SK-N-SH treated with all-trans-retinoic acid at 6 μM for 48 hours (cell line): ENCODE measurements at regions not wholly inside any gene's neighbourhood (a gene's known extent, or its start where the extent isn't known, plus 50 kb on each side); places are given as distances from the start of the nearest gene placed in this dataset.
A peak's percentile ranks its signal among the peaks of the same experiment; 100 is the strongest.

Experiments used
- ATAC-seq: fragments of 200-7000 bp; cut with Tn5 transposase; 3 replicates; pipeline ENCODE4 v1.9.1; 2020; ENCODE audit warnings: mild to moderate bottlenecking, moderate library complexity
- ARNTL ChIP-seq: fragments of 450-650 bp; formaldehyde crosslinking; IDR thresholded peaks from 2 replicates; pipeline ENCODE4 v1.5.0; 2020; ENCODE audit warnings: low read depth, mild to moderate bottlenecking, moderate library complexity, borderline replicate concordance
- BACH2 ChIP-seq: fragments of 250-450 bp; sonication (Bioruptor Pico); IDR thresholded peaks from 2 replicates; pipeline ENCODE4 v1.9.0; 2021; ENCODE audit warnings: mild to moderate bottlenecking, borderline replicate concordance
- CSDC2 ChIP-seq: fragments of 250-450 bp; sonication (Bioruptor Pico); IDR thresholded peaks from 2 replicates; pipeline ENCODE4 v1.5.0; 2020; ENCODE audit warnings: mild to moderate bottlenecking, moderate library complexity
- ESRRG ChIP-seq: fragments of 250-450 bp; sonication (Bioruptor Pico); IDR thresholded peaks from 2 replicates; pipeline ENCODE4 v1.6.1; 2021; ENCODE audit warnings: mild to moderate bottlenecking
- GLIS3 ChIP-seq: fragments of 250-450 bp; sonication (Bioruptor Pico); IDR thresholded peaks from 2 replicates; pipeline ENCODE4 v1.5.0; 2020; ENCODE audit warnings: mild to moderate bottlenecking, moderate library complexity
- ISL1 ChIP-seq: fragments of 250-450 bp; sonication (Bioruptor Pico); IDR thresholded peaks from 2 replicates; pipeline ENCODE4 v2.1.2; 2022; ENCODE audit warnings: mild to moderate bottlenecking, moderate library complexity
- OSR1 ChIP-seq: fragments of 250-450 bp; sonication (Bioruptor Pico); IDR thresholded peaks from 2 replicates; pipeline ENCODE4 v1.8.0; 2022; ENCODE audit warnings: moderate library complexity, mild to moderate bottlenecking, inconsistent platforms
- PPARA ChIP-seq: fragments of 250-450 bp; sonication (Bioruptor Pico); IDR thresholded peaks from 2 replicates; pipeline ENCODE4 v1.5.0; 2020; ENCODE audit warnings: mild to moderate bottlenecking, borderline replicate concordance
- SNAI2 ChIP-seq: fragments of 250-450 bp; sonication (Bioruptor Pico); IDR thresholded peaks from 2 replicates; pipeline ENCODE4 v1.5.0; 2020; ENCODE audit warnings: mild to moderate bottlenecking, moderate library complexity
- TCF4 ChIP-seq: fragments of 250-450 bp; sonication (Bioruptor Pico); IDR thresholded peaks from 2 replicates; pipeline ENCODE4 v1.8.0; 2021; ENCODE audit warnings: mild to moderate bottlenecking, moderate library complexity, borderline replicate concordance
- TOX ChIP-seq: fragments of 250-450 bp; sonication (Bioruptor Pico); IDR thresholded peaks from 2 replicates; pipeline ENCODE4 v1.8.0; 2021; ENCODE audit warnings: mild to moderate bottlenecking, moderate library complexity, borderline replicate concordance
- ZC3H10 ChIP-seq: fragments of 250-450 bp; sonication (Bioruptor Pico); IDR thresholded peaks from 2 replicates; pipeline ENCODE4 v1.5.1; 2021; ENCODE audit warnings: mild to moderate bottlenecking, moderate library complexity
- ZFP3 ChIP-seq: fragments of 250-450 bp; sonication (Bioruptor Pico); IDR thresholded peaks from 2 replicates; pipeline ENCODE4 v1.5.0; 2020; ENCODE audit warnings: mild to moderate bottlenecking, moderate library complexity
- ZFP30 ChIP-seq: fragments of 450-650 bp; formaldehyde crosslinking; IDR thresholded peaks from 2 replicates; pipeline ENCODE4 v1.5.0; 2022; ENCODE audit warnings: mild to moderate bottlenecking, moderate library complexity
- ZNF70 ChIP-seq: fragments of 450-650 bp; formaldehyde crosslinking; IDR thresholded peaks from 2 replicates; pipeline ENCODE4 v1.5.0; 2020; ENCODE audit warnings: mild to moderate bottlenecking, moderate library complexity
- ZNF8 ChIP-seq: fragments of 450-650 bp; formaldehyde crosslinking; IDR thresholded peaks from 2 replicates; pipeline ENCODE4 v1.5.0; 2020; ENCODE audit warnings: mild to moderate bottlenecking, moderate library complexity
- TF ChIP-seq, protein P1 (sequence below): fragments of 250-450 bp; sonication (Bioruptor Pico); IDR thresholded peaks from 2 replicates; pipeline ENCODE4 v1.5.1; 2021; ENCODE audit warnings: mild to moderate bottlenecking, moderate library complexity
- TF ChIP-seq, protein P2 (sequence below): fragments of 250-450 bp; sonication (Bioruptor Pico); IDR thresholded peaks from 2 replicates; pipeline ENCODE4 v1.5.0; 2020; ENCODE audit warnings: mild to moderate bottlenecking, moderate library complexity
- TF ChIP-seq, protein P3 (sequence below): fragments of 250-450 bp; sonication (Bioruptor Pico); IDR thresholded peaks from 2 replicates; pipeline ENCODE4 v1.5.1; 2020; ENCODE audit warnings: low read depth, mild to moderate bottlenecking, moderate library complexity
- TF ChIP-seq, protein P4 (sequence below): fragments of 250-450 bp; sonication (Bioruptor Pico); IDR thresholded peaks from 2 replicates; pipeline ENCODE4 v1.8.0; 2020; ENCODE audit warnings: mild to moderate bottlenecking, moderate library complexity, borderline replicate concordance

DNA sequence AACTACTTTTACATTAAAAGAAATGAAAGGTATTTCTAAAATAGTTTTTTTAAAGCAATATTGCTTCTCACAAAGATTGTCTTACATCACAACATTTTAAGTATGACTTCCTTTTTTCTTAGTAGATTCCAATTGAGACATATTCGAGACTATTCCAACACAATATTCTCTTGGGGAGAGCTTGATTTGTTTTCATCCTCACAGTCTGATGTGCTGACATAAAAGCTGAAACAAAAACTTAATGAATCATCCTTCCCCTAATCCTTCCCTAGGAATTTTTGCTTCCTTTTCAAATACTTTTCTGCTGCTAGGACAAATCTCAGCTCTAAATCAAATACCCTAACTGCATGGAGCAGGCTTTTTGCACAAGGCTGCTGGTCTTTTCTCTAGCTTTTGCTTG lies 245.8 kb upstream of the MAP3K1 start:
- no peak; the same call in 2 of the 3 replicates for ATAC-seq
- TF ChIP-seq ISL1 (CRISPR knock-in tag) = no peak
- TF ChIP-seq BACH2 (CRISPR knock-in tag) = no peak
- no peak for TF ChIP-seq CSDC2 (CRISPR knock-in tag)
- TF ChIP-seq, protein P1, sequence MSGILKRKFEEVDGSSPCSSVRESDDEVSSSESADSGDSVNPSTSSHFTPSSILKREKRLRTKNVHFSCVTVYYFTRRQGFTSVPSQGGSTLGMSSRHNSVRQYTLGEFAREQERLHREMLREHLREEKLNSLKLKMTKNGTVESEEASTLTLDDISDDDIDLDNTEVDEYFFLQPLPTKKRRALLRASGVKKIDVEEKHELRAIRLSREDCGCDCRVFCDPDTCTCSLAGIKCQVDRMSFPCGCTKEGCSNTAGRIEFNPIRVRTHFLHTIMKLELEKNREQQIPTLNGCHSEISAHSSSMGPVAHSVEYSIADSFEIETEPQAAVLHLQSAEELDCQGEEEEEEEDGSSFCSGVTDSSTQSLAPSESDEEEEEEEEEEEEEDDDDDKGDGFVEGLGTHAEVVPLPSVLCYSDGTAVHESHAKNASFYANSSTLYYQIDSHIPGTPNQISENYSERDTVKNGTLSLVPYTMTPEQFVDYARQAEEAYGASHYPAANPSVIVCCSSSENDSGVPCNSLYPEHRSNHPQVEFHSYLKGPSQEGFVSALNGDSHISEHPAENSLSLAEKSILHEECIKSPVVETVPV = no peak
- no peak for TF ChIP-seq PPARA (CRISPR knock-in tag)
- no peak for TF ChIP-seq ZNF70
- TF ChIP-seq ZFP30 = no peak
- TF ChIP-seq SNAI2 (CRISPR knock-in tag) = no peak
- TF ChIP-seq, protein P2, sequence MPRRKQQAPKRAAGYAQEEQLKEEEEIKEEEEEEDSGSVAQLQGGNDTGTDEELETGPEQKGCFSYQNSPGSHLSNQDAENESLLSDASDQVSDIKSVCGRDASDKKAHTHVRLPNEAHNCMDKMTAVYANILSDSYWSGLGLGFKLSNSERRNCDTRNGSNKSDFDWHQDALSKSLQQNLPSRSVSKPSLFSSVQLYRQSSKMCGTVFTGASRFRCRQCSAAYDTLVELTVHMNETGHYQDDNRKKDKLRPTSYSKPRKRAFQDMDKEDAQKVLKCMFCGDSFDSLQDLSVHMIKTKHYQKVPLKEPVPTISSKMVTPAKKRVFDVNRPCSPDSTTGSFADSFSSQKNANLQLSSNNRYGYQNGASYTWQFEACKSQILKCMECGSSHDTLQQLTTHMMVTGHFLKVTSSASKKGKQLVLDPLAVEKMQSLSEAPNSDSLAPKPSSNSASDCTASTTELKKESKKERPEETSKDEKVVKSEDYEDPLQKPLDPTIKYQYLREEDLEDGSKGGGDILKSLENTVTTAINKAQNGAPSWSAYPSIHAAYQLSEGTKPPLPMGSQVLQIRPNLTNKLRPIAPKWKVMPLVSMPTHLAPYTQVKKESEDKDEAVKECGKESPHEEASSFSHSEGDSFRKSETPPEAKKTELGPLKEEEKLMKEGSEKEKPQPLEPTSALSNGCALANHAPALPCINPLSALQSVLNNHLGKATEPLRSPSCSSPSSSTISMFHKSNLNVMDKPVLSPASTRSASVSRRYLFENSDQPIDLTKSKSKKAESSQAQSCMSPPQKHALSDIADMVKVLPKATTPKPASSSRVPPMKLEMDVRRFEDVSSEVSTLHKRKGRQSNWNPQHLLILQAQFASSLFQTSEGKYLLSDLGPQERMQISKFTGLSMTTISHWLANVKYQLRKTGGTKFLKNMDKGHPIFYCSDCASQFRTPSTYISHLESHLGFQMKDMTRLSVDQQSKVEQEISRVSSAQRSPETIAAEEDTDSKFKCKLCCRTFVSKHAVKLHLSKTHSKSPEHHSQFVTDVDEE = no peak
- TF ChIP-seq ESRRG (CRISPR knock-in tag) = no peak
- no peak for TF ChIP-seq ZNF8 (CRISPR knock-in tag)
- no peak for TF ChIP-seq OSR1
- TF ChIP-seq, protein P3, sequence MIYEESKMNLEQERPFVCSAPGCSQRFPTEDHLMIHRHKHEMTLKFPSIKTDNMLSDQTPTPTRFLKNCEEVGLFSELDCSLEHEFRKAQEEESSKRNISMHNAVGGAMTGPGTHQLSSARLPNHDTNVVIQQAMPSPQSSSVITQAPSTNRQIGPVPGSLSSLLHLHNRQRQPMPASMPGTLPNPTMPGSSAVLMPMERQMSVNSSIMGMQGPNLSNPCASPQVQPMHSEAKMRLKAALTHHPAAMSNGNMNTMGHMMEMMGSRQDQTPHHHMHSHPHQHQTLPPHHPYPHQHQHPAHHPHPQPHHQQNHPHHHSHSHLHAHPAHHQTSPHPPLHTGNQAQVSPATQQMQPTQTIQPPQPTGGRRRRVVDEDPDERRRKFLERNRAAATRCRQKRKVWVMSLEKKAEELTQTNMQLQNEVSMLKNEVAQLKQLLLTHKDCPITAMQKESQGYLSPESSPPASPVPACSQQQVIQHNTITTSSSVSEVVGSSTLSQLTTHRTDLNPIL = no peak
- TF ChIP-seq TOX = no peak
- no peak for TF ChIP-seq ARNTL (CRISPR knock-in tag)
- TF ChIP-seq ZC3H10 (CRISPR knock-in tag) = no peak
- TF ChIP-seq, all 23 proteins: peak for 0

DNA sequence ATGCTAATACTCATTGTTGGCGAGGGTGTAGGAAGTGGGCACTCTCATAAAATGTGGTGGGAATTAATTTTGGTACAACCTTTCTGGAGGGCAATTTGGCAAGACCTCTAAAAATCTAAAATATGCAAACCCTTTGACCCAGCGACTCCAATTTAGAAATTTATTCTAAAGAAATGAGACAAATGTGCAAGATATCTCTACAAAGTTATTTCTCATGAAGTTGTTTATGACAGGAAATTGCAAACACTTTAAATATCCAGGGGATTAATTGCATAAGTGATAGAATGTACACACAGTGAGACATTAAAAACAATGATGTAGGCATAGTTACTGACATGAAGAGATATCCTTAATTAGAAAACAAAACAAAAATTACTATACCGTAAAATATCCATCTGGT lies 246.3 kb upstream of the MAP3K1 start:
- TF ChIP-seq ISL1 (CRISPR knock-in tag) = peak; percentile 33; the same call in 1 of the 2 replicates
- no peak for TF ChIP-seq ZFP3
- no peak for TF ChIP-seq ARNTL (CRISPR knock-in tag)
- no peak for TF ChIP-seq TOX
- TF ChIP-seq ZNF70 = no peak
- no peak for TF ChIP-seq BACH2 (CRISPR knock-in tag)
- TF ChIP-seq, protein P1 = no peak
- TF ChIP-seq, all 23 proteins: peak for 1

DNA sequence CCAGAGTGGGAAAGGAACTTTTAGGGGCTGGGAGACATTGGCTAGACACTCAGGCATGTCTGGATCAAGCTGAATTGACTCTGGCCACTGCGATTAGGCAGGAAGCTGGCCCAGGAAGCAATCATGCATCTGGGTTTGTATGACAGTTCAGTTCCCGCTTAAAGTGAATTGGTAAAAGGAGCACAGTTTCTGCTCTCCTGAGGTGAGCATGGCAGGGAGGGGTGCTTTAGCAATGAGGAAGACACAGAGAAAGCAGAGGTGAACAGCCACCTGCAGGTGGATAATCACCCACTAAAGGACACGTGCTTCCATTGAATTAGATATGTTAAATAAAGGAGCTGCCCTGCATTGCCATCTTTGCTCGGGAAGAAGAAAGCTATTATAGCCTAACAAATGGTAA lies 248.1 kb upstream of the MAP3K1 start:
- TF ChIP-seq TOX (no peak), ISL1 (CRISPR knock-in tag) (no peak), GLIS3 (CRISPR knock-in tag) (no peak), ARNTL (CRISPR knock-in tag) (no peak)
- TF ChIP-seq, protein P3 = no peak
- no peak for ATAC-seq

More for the DNA sequence above, 246.3 kb upstream of the MAP3K1 start:
- no peak for ATAC-seq

DNA sequence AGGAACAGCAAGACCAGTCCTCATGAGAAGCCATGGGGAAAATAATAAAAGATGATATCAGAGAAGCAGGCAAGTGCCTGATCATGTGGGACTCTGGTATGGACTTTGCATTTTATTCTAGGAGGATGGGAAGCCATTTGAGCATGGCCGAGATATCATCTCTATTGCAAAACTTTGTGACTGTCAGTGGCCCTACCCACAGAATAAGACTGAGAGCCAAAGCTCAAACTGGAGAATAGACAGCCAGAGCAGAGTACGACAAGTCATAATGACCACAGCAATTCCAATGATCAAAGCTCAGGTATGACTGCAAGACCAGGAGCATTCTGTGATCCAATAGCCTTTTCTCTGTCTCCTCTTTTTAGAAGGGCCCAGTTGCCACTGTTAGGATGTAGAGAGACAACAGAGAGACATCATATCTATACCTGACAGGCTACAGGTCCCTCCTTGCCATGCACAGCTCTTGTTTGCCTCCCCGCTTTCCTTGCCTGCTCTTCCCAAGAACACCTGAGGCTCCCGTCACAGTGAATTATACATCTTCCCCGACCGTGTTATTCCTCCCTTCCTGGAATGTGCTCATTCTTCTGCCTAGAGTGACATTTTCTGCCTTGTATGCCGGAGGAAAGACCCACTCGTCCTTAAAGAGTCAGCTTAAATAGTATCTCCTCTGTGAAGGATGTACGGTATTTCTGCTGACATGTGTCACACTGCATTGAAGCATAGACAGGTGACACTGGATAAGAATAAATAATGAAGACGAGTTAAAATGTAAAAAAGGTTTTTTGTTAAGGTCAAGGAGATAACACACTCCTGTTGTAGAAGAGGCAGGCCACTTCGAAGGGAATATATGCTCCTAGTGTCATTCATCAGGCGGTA lies 248.7 kb upstream of the MAP3K1 start:
- no peak for ATAC-seq
- TF ChIP-seq ISL1 (CRISPR knock-in tag) (no peak), ZFP3 (no peak), TCF4 (CRISPR knock-in tag) (no peak), ESRRG (CRISPR knock-in tag) (no peak), ZFP30 (no peak), ARNTL (CRISPR knock-in tag) (no peak)
- TF ChIP-seq, protein P2 = no peak
- TF ChIP-seq, protein P4, sequence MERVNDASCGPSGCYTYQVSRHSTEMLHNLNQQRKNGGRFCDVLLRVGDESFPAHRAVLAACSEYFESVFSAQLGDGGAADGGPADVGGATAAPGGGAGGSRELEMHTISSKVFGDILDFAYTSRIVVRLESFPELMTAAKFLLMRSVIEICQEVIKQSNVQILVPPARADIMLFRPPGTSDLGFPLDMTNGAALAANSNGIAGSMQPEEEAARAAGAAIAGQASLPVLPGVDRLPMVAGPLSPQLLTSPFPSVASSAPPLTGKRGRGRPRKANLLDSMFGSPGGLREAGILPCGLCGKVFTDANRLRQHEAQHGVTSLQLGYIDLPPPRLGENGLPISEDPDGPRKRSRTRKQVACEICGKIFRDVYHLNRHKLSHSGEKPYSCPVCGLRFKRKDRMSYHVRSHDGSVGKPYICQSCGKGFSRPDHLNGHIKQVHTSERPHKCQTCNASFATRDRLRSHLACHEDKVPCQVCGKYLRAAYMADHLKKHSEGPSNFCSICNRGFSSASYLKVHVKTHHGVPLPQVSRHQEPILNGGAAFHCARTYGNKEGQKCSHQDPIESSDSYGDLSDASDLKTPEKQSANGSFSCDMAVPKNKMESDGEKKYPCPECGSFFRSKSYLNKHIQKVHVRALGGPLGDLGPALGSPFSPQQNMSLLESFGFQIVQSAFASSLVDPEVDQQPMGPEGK (CRISPR knock-in tag) = no peak
